ENCODE measurements at regions not wholly inside any gene's neighbourhood (a gene's known extent, or its start where the extent isn't known, plus 50 kb on each side); places are given as distances from the start of the nearest gene placed in this dataset.
"Not testable (repeated sequence)": the region's sequence is repeated elsewhere in the genome, so short reads cannot be mapped to it uniquely, and the experiment has no call there.

- TF ChIP-seq CTCF (IDR thresholded peaks at IDR 0.05) (no peak), POLR2AphosphoS5 (IDR thresholded peaks at IDR 0.05) (no peak), EP300 (IDR thresholded peaks at IDR 0.05) (no peak), POLR2A (IDR thresholded peaks at IDR 0.05) (no peak)
- H3K27ac ChIP-seq: no peak overlapping the region
- ATAC-seq (ENCODE audit: low FRiP score in 2 of 2) (no peak), DNase-seq (no peak)
- peaks cover 0 to 7% (median 3%) of the 10 kb centered on the region in 4 donors for H3K4me1 ChIP-seq
- H3K36me3 ChIP-seq: no peaks in the 10 kb centered on the region
- WGBS, 2 donors: 79 to 83% methylated on average over 11 of the region's 11 CpGs
- H3K4me3 ChIP-seq: no peak overlapping the region
- no peaks in the 10 kb centered on the region for H3K27me3 ChIP-seq
- H3K9me3 ChIP-seq: no peaks in the 10 kb centered on the region
Measured at GRCh38 chr7:106756884-106757283, 95.9 kb upstream of the CCDC71L start.

GRCh38 chr7:106757846-106758245 is 96.9 kb upstream of the CCDC71L start:
- Histone ChIP-seq H3K27ac (no peak overlapping the region), H3K27me3 (no peaks in the 10 kb centered on the region), H3K9me3 (no peaks in the 10 kb centered on the region), H3K4me1 (peaks cover 0 to 7% (median 3%) of the 10 kb centered on the region in 4 donors), H3K36me3 (no peaks in the 10 kb centered on the region), H3K4me3 (no peak overlapping the region)
- 40 to 48% methylated on average over 2 of the region's 2 CpGs for whole genome bisulfite sequencing, 2 donors
- ATAC-seq (ENCODE audit: low FRiP score in 2 of 2) (no peak), DNase-seq (no peak)
- TF ChIP-seq POLR2AphosphoS5 (IDR thresholded peaks at IDR 0.05) (no peak), EP300 (IDR thresholded peaks at IDR 0.05) (no peak), CTCF (IDR thresholded peaks at IDR 0.05) (no peak), POLR2A (IDR thresholded peaks at IDR 0.05) (no peak)

- not testable (repeated sequence) for H3K4me3 ChIP-seq; H3K9me3 ChIP-seq; ATAC-seq (ENCODE audit: low FRiP score in 2 of 2); H3K27me3 ChIP-seq; H3K4me1 ChIP-seq; H3K27ac ChIP-seq; H3K36me3 ChIP-seq; DNase-seq
- 84 to 98% methylated on average over 1 to 2 of the region's 2 CpGs for WGBS, 2 donors
Measured at GRCh38 chr7:106762845-106763244, 101.9 kb upstream of the CCDC71L start.

- no peak overlapping the region for H3K4me3 ChIP-seq
- ATAC-seq (ENCODE audit: low FRiP score in 2 of 2) (no peak), DNase-seq (no peak)
- H3K27me3 ChIP-seq: no peaks in the 10 kb centered on the region
- TF ChIP-seq CTCF (IDR thresholded peaks at IDR 0.05) (no peak), POLR2A (IDR thresholded peaks at IDR 0.05) (no peak)
- no peaks in the 10 kb centered on the region for H3K9me3 ChIP-seq
- H3K4me1 ChIP-seq: peaks cover 0 to 3% (median 1%) of the 10 kb centered on the region in 4 donors
- WGBS, 2 donors: 80 to 83% methylated on average over 2 of the region's 2 CpGs
- no peaks in the 10 kb centered on the region for H3K36me3 ChIP-seq
- no peak overlapping the region for H3K27ac ChIP-seq
Measured at GRCh38 chr7:106763717-106764116, 101.4 kb upstream of the PIK3CG start.

- TF ChIP-seq CTCF (IDR thresholded peaks at IDR 0.05) (no peak), POLR2A (IDR thresholded peaks at IDR 0.05) (no peak), EP300 (IDR thresholded peaks at IDR 0.05) (no peak), POLR2AphosphoS5 (IDR thresholded peaks at IDR 0.05) (no peak)
- no peak for DNase-seq
- ATAC-seq (ENCODE audit: low FRiP score in 2 of 2): no peak
- no peaks in the 10 kb centered on the region for H3K9me3 ChIP-seq
- no peak overlapping the region for H3K27ac ChIP-seq
- H3K4me3 ChIP-seq: no peak overlapping the region
- H3K36me3 ChIP-seq: no peaks in the 10 kb centered on the region
- WGBS, 2 donors: 95% methylated on average over 5 of the region's 5 CpGs
- H3K4me1 ChIP-seq: peaks cover 0 to 3% (median 1%) of the 10 kb centered on the region in 4 donors
- no peaks in the 10 kb centered on the region for H3K27me3 ChIP-seq
Measured at GRCh38 chr7:106765727-106766355, 99.2 kb upstream of the PIK3CG start.

All from upper lobe of left lung (tissue), 6 donors.